ENCODE measurements at regions not wholly inside any gene's neighbourhood (a gene's known extent, or its start where the extent isn't known, plus 50 kb on each side); places are given as distances from the start of the nearest gene placed in this dataset.
"Not testable (repeated sequence)": the region's sequence is repeated elsewhere in the genome, so short reads cannot be mapped to it uniquely, and the experiment has no call there.

DNA sequence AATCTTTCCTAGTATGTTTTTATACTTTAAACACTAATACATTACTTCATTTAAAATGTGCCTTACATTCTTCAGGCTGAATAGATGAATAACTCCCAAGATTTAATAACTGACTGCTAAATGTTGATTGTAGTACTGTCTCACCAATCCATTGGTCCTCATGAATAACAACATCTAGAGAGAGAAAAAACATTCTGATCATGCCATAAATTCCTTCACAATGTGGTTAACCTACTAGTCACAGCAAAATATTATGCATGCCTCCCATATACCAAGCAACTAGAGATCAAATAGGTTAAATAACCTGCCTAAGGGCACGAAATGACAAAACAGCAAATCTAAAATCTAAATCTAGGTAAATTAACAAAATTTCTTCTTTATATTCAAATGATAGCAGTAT is 66.2 kb downstream of the SYT15 start:
- DNase-seq: not testable (repeated sequence)

DNA sequence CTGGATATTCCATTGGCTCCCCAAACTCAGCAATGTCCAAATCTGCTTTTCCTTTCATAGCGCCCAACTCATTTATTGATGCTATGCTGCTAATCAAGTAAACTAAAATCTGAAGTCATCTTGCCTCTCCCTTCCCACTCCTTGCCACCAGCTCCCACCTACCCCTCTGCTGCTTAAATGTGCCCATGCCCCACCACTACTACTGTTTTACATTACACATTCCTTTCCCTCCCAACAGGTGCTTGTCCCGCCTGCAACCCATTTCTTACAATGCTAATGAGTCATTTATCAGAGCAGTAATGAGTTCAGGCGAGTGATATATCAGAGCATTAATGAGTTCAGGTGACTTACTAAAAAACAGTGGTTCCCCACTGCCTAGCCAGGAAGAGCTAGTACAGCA is 67.2 kb downstream of the SYT15 start:
- not testable (repeated sequence) for DNase-seq

DNA sequence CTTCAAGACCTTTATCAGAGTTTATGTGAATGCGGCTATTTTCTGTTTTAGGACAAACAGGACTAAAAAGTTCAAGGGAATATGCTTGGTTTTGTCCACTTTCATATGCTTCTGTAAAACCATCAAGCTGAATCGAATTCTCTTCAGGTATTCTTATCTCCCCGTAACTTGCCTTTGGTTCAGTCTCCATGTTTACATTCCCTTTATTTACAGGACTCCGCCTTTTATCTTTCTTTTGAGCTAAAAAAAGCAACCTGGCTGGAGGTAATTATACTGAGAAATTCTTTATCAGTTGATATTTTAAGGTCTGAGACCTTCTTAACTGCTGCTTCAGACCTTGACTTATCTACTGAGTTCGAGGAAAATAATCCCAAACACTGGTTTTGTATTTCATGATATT is 72.0 kb downstream of the SYT15 start:
- not testable (repeated sequence) for DNase-seq

DNA sequence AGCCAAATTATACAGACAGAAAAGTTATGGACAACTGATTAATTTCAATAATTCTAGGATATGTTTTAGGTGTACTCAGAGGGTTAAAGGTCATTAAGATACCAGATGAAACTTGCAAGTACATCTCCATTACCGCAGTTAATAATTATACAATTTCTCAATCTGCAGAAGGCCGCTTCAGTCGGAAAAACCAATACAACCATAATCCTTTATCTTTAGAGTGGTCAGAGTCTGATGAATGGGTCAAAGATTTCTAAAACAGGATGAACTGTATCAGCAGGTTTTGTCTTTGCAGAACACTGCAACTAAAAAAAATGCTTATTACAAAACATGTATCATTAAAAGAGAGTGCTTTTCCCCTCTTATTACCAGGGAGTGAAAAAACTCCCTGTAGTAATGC is 78.5 kb downstream of the SYT15 start:
- not testable (repeated sequence) for DNase-seq

DNA sequence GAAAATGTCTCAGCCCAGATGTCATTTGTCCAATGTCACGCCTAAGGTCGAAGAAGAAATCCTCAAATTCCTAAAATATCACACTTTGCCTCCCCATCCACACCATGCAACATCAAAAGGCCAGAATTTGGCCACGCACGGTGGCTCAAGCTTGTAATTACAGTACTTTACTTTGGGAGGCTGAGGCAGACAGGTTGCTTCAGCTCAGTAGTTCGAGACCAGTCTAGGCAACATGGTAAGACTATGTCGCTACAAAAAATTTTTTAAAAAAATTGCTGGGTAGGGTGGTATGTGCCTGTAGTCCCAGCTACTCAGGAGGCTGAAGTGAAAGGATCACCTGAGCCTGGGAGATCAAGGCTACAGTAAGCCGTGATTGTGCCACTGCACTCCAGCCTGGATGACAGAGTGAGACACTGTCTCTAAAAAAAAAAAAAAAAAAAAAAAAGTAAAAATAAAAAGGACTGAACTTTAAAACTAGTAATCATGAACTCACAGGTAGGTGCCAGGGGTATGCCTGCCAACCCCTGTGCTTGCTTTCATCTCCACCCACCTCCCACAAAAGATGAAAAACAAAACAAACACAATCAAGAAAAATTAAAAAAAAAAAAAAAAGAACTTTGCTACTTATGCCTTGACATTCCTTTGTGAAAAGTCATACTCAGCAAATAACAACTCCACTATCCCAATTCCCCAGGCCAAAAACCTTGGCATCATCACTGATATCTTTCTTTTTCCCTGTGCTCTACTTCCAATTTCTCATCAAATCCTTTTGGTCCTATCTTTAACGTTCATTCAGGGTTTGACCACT is 81.3 kb downstream of the SYT15 start:
- DNase-seq: not testable (repeated sequence)

DNA sequence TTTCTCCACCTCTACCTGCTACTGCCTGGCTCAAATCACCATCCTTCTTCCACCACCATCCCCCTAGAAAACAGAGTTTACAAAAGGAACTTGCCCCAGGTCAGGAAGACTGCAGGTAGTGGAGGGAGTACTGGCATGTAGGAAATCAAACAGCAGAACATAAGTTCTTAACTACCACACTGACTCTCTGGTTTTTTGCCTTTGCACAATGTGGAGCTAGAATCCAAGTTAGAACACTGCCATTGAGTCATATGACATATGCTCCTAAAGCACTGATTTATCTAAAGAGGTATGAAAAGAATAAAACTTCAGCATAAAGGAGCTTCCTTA is 81.9 kb downstream of the SYT15 start:
- not testable (repeated sequence) for DNase-seq

DNA sequence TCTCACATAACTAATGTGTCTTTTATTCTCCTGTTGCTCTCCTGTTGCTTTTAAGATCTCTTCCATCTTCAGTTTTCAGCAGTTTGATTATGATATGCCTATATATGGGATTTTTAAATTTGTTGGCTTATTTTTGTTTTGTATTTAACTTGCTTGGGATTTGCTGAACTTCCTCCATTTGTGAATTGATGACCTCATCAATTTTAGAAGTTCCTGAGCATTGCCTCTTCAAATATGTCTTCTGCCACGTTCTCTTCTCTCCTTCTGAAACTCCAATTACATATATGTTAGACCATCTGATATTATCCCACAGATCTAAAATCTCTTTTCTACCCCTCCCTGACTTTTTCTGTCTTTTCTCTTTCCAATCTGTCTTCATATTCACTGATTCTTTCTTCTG is 86.6 kb downstream of the SYT15 start:
- DNase-seq: not testable (repeated sequence)

DNA sequence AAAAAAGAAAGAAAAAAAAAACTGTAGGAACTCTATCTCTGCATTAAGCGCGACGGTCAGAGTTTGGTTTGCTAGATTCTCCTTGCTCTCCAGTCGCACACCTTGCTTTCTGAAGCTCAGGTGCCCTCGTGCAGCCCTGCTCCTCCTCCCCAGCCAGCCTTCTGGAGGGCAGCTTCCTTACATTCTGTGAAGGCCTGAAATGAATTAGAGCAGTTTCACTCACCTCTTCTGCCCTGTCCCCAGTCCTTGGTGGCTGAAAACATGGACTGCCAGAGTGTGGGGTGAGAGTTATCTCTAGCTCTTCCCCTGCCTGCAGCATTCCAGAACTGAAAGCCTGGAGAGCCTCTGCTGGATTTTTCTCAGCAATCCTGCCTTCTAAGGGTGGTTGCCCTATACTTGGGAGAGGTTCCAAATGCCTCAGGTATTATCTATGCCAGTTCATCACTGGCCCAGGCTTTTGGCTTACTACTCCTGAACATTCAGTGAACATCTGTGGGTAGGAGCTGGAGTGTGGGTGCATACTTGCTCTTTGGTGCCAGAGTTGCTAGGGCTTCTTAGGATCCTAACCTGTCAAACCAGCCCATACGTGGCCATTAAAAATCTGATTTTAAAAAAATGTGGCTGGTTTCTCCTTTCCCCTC is 89.5 kb downstream of the SYT15 start:
- not testable (repeated sequence) for DNase-seq

DNA sequence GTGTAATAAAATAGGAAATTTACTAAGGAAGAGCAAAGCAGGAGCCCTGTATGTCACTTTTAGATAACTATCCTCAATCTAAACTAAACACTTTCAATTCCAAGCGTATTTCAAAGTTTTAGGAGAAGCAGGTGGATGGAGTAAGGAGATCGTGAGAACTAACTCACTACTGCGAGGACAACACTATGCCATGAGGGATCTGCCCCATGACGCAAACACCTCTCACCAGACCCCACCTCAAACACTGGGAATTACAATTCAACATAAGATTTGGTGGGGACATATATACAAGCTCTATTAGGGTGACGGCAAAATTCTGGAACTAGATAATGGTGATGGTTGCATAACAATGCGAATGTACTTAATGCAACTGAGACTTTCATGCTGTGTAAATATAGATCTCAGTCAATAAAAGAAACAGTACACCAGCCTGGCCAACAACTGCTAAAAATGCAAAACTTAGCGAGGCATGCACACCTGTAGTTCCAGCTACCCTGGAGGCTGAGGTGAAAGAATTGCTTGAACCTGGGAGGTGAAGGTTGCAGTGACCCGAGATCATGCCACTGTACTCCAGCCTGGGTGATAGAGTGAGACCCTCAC is 99.0 kb downstream of the SYT15 start:
- not testable (repeated sequence) for DNase-seq

DNA sequence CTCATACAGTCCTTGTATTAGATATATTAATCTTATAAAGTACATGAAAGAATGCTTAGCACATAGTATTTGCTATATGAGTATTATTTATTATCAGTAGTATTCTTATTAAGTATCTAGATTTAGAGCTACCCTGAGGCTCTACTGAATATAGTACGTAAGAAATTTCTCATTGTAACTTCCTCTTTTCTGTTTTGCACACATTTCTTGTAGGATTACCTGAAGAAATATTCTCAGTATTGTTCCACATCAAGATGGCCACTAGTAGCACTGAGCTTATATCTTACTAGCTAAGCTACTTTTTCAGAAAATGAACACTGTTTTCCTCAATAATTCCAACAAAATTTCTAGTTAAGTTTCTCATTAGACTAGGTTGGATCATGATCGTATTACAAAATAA is 112.5 kb downstream of the SYT15 start:
- not testable (repeated sequence) for DNase-seq

DNA sequence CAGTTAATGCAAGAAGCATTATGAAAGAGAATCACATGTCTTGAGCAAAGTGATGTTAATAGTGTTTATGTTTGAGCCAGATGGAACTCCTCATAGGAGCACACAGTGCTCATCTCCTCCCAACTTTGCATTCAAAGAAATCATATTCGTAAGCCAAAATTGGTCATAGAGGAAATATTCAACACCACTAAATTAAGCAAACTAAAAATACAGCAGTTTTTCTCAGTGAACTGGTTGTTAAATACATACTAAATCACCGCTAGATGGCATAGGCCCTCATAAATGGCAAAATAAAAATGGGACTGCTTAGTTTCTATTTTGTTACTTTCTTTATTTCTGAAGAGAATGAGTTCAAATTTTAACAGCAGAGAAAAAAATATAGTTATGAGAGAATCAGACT is 114.3 kb downstream of the SYT15 start:
- not testable (repeated sequence) for DNase-seq

DNA sequence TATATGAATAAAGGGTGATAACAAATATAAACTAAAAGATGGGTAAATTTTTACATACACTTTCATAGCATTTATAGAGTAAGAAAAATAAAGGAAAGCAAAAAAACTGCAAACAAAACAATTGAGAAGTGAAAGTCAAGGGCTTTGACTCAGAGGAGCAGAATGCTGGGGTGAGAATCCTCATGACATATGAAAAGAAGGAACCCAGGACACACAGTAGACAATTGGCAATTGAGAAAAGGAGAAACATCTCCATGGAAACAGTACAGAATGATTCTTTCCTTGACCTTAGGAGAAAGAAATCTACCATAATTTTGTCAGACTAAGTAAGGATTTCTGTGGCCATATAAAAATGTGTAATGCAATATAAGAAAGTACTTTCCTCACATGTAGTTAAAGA is 138.3 kb downstream of the SYT15 start:
- not testable (repeated sequence) for DNase-seq

DNA sequence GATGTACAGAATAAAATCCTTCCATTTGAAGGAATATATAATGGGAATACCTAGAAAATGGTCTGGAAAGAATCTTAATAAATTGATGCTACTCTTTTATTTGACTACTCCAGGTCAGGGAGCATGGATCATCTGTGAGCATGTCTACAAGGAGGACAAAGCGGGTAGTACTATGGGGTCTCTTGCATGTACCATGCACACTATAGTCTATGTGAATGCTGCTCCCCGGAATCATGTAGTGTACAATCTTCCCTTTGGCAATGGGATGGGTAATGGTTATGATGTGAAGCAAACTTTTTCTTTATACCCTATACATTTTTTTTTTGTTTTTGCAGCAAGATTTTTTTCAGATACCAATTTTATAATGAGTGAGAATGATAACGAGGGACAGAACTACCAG is 139.1 kb downstream of the SYT15 start:
- not testable (repeated sequence) for DNase-seq

DNA sequence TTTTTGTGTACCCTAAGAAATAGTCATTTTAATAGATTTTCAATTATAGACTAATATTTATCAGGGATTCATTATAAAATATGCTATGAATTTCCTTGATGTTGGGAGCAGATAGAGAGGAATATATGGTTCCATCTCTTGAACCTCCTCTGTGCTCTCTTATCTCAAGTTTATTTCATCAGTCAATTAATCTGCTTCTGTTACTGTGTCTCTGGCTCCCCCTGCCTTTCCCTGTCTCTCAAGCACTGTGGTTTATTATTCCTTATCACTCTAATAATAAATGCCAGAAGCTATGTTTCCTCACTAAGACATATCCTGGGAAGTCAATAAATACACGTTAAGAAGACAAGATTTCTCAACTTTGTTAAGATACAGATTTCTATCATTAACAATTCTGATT is 141.5 kb downstream of the SYT15 start:
- DNase-seq: not testable (repeated sequence)

DNA sequence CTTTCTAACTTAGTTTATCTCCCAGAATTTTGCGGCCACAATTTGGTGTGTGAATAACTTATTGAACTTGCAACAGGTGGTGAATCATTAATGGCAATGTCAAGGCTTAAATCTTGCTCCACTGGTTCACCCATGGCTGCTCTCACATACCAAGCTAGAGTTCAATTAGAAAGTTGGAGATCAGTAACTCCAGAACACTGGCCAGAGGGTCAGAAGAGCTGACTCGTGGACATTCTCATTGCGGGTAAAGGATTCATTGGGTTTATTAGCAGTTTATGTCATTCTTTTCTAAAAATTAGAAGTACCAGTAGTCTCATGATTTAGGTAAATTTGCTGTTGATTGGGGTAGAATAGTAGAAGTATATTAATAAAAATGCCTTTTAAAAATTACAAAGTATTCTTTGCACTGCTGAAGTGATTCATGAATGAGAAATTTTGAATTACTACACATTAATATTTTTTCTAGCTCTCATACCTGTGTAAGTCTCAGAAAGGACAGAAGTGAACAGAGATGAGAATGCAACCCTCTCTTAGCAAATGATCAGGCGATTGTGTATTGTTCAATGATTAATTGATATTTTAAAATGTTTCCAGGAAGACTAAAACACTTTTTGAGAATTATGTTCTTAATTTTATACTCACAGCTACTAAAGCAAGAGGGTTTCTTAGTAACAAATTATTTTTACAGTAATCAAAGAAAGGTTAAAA is 142.0 kb downstream of the SYT15 start:
- DNase-seq: not testable (repeated sequence)

DNA sequence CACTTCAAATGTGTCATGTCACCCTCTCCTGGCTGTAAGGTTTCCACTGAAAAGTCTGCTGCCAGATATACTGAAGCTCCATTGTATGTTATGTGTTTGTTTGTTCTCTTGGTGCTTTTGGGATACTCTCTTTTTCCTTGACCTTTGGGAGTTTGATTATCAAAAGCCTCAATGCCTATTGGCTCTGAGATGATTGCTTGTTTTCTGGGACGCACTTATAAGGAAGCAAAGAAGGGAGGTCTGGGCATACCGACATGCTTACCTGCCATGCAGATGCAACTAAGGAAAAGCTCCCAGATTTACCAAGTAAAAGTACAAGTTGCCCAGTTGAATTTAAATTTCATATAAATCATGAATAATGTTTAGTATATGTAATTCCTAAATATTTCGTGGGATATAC is 145.3 kb downstream of the SYT15 start:
- DNase-seq: not testable (repeated sequence)

DNA sequence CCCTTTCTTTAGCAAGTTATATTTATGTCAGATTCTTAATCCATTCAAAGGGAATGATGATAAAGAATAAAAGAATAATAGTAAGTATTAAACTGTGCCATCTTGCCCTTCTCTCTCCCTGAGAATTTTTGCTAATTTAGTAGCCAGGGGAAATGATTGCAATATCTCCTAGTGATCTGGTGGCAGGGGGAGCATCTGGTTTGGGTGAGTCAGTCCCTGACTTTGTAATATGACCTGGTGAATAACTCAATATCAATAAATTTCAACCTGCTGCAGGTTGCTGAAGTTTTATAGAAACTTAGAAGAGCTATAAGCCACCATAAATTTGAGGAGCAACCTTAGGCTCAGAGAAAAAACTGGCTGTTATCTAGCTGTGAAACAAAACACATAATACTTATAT is 149.4 kb downstream of the SYT15 start:
- DNase-seq: not testable (repeated sequence)

DNA sequence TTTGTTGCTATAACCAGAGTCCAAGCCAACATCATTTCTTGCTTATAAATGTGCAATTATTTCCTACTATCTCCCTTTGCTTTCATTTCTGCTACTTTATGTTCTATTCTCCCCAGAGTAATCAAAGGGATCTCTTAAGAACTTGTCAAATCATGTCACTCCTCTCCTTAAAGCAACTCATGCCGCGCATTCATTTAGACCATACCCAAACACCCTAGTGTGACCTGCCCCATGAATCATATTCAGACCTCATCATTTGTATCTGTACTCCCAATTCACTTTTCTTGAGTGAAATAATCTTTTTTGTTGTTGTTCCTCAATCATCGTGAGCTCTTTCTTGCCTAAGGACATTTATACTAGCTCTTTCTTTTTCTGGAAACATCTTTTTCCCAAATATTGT is 151.8 kb downstream of the SYT15 start:
- not testable (repeated sequence) for DNase-seq

DNA sequence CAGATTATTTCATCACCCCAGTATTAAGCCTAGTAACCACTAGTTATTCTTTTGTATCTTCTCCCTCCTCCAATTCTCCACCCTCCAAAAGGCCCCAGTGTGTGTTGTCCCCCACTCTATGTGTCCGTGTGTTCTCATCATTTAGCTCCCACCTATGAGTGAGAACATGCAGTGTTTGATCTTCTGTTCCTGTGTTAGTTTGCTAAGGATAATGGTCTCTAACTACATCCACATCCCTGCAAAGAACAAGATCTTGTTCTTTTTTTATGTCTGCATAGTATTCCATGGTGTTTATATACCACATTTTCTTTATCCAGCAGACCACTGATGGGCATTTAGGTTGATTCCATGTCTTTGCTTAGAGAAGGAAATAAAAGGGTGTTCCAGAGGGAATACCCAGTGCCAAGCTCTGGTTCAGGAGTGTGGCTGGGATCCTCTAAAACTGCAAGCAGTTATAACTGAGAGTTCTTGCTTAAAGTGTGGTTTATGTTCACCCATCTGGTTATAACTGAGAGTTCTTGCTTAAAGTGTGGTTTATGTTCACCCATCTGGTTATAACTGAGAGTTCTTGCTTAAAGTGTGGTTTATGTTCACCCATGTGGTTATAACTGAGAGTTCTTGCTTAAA is 154.8 kb downstream of the SYT15 start:
- DNase-seq: not testable (repeated sequence)

DNA sequence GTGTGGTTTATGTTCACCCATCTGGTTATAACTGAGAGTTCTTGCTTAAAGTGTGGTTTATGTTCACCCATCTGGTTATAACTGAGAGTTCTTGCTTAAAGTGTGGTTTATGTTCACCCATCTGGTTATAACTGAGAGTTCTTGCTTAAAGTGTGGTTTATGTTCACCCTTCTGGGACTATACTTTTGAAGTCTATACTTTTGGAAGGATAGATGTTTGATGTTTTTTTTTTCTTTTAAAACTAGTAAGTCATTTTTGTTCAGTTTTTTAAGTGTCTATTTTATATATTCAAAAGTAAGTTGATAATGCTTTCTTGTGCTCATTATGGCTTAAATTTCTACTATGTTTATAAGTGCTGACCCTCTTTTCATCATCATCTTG is 155.3 kb downstream of the SYT15 start:
- DNase-seq: not testable (repeated sequence)

DNA sequence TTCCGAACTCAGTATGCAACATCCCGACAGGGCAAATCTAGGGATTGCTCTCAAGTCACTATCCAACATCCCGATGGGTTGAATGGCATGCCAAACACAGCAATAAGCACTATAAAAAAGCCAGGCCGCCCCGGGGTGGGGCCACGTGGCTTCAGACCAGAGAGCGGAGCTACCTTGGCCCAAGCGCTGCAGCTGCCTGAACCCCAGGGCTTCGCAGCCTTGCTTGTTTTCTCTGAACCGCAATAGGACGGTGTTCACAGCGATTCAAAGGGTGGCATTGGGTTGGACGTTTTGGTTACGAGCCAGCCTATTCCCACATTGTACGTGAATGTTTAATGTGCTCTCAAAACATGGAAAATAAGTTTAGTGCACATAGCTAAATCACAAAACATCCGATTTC is 161.0 kb downstream of the SYT15 start:
- DNase-seq: not testable (repeated sequence)

DNA sequence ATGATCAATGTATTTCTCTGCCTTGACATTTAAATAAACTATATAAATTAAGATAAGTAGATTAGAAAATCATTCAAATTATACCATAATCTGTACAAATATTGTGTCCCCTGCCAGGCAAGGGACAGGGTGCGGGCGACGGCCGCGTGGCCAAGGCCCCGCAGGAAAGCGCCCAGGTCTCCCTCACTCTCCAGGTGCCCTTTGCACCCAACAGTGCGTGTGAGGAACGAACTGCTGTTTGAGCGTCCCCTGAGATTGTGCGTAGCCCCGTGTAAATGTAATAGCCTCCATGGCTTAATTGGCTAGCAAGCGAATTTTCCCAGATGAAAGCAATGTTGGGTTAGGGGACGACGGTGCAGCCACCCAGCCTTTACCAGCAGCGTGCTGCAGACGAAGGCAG is 161.4 kb downstream of the SYT15 start:
- not testable (repeated sequence) for DNase-seq

DNA sequence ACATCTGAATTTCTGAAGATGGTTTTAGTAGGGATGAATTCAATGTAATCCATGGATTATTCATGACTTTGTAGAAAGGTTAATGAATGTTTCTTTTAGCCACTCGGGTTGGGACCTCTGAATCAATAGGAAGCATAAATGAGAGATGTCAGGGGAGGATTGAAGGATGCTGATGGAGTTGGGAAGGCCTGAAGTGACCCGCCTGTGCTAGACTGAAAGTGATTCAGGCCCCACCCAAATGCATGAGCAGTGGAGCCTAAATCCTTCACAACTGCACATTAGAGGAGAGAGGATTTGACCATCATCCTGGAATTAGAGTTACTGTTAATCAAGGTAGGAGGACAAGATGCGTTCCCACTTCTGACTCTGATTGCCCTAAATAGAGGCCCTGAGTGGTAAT is 162.2 kb upstream of the PTPN20 start:
- not testable (repeated sequence) for DNase-seq
